GM23338 (cell line): ENCODE measurements at regions not wholly inside any gene's neighbourhood (a gene's known extent, or its start where the extent isn't known, plus 50 kb on each side); places are given as distances from the start of the nearest gene placed in this dataset.

ENCODE experiments used
- ATAC-seq: fragments of 200-7000 bp; cut with Tn5 transposase; 3 replicates; pipeline ENCODE4 v1.9.1; 2020
- DNase-seq: peaks from one replicate; pipeline ENCODE4 v3.0.0-alpha.2; 2015; ENCODE audit warnings: low spot score
- H2AFZ ChIP-seq: fragments of 200-600 bp; sonication (generic); 2 replicates; pipeline ENCODE4 v1.8.0; 2016; ENCODE audit warnings: antibody characterized with exemption, mild to moderate bottlenecking, moderate library complexity
- H3F3A ChIP-seq: fragments of 200-600 bp; sonication (generic); replicated peaks from 2 replicates; pipeline ENCODE4 v1.8.0; 2017; ENCODE audit warnings: antibody characterized with exemption, mixed run types, low read depth
- H3K27ac ChIP-seq: fragments of 200-600 bp; sonication (generic); 2 replicates; pipeline ENCODE4 v1.6.1; 2016; ENCODE audit warnings: low read depth
- H3K27me3 ChIP-seq: fragments of 200-600 bp; sonication (generic); 2 replicates; pipeline ENCODE4 v1.8.0; 2016; ENCODE audit warnings: mild to moderate bottlenecking, mixed run types, moderate library complexity; ENCODE audit not compliant: insufficient read depth
- H3K36me3 ChIP-seq: fragments of 200-600 bp; sonication (generic); 2 replicates; pipeline ENCODE4 v1.8.0; 2016; ENCODE audit warnings: mild to moderate bottlenecking; ENCODE audit not compliant: insufficient read depth
- H3K4me1 ChIP-seq: fragments of 200-600 bp; sonication (generic); 2 replicates; pipeline ENCODE4 v1.8.0; 2016; ENCODE audit warnings: mild to moderate bottlenecking, moderate library complexity; ENCODE audit not compliant: insufficient read depth
- H3K4me2 ChIP-seq: fragments of 200-600 bp; sonication (generic); 2 replicates; pipeline ENCODE4 v1.7.1; 2017; ENCODE audit warnings: mixed run types
- H3K4me3 ChIP-seq: fragments of 200-600 bp; sonication (generic); 2 replicates; pipeline ENCODE4 v1.6.1; 2016; ENCODE audit warnings: mixed run types
- H3K79me2 ChIP-seq: fragments of 200-600 bp; sonication (generic); replicated peaks from 2 replicates; pipeline ENCODE4 v1.8.0; 2017; ENCODE audit warnings: mild to moderate bottlenecking; ENCODE audit not compliant: insufficient read depth
- H3K9me2 ChIP-seq: fragments of 200-600 bp; sonication (generic); 2 replicates; pipeline ENCODE4 v1.8.0; 2017; ENCODE audit not compliant: insufficient read depth
- H4K20me1 ChIP-seq: fragments of 200-600 bp; sonication (generic); replicated peaks from 2 replicates; pipeline ENCODE4 v1.8.0; 2017; ENCODE audit warnings: mild to moderate bottlenecking; ENCODE audit not compliant: insufficient read depth
- H3K27ac Mint-ChIP-seq: 2 replicates; pipeline ENCODE4 v1.8.0; 2020; ENCODE audit warnings: inconsistent platforms, mild to moderate bottlenecking, moderate library complexity, mixed read lengths
- H3K27me3 Mint-ChIP-seq: 3 replicates; pipeline ENCODE4 v1.8.0; 2022; ENCODE audit warnings: low read depth, mild to moderate bottlenecking, moderate library complexity, mixed read lengths, inconsistent platforms; ENCODE audit not compliant: insufficient read depth, poor library complexity
- H3K36me3 Mint-ChIP-seq: 3 replicates; pipeline ENCODE4 v1.8.0; 2021; ENCODE audit warnings: low read depth, mild to moderate bottlenecking, inconsistent platforms, moderate library complexity, mixed read lengths
- H3K4me1 Mint-ChIP-seq: 3 replicates; pipeline ENCODE4 v1.8.0; 2020; ENCODE audit warnings: mild to moderate bottlenecking, inconsistent platforms, mixed read lengths
- H3K4me3 Mint-ChIP-seq: 3 replicates; pipeline ENCODE4 v1.8.0; 2021; ENCODE audit warnings: moderate library complexity, mild to moderate bottlenecking, inconsistent platforms, mixed read lengths
- H3K9me3 Mint-ChIP-seq: 3 replicates; pipeline ENCODE4 v1.8.0; 2020; ENCODE audit warnings: moderate library complexity, mild to moderate bottlenecking, inconsistent platforms, mixed read lengths
- EZH2 ChIP-seq: fragments of 200-600 bp; sonication (generic); IDR thresholded peaks from one replicate; pipeline ENCODE4 v1.8.0; 2017; ENCODE audit warnings: antibody characterized with exemption, mild to moderate bottlenecking, low read depth; ENCODE audit not compliant: unreplicated experiment
- JUNB ChIP-seq: IDR thresholded peaks from one replicate; pipeline ENCODE4 v1.6.1; 2016; ENCODE audit warnings: antibody characterized with exemption; ENCODE audit not compliant: unreplicated experiment
- ZNF114 ChIP-seq: fragments of 250-450 bp; sonication (Bioruptor Pico); IDR thresholded peaks from 2 replicates; pipeline ENCODE4 v1.5.0; 2020; ENCODE audit warnings: mild to moderate bottlenecking, moderate library complexity
- TF ChIP-seq, protein P1 (sequence below): fragments of 250-450 bp; sonication (Bioruptor Pico); IDR thresholded peaks from 2 replicates; pipeline ENCODE4 v1.5.0; 2020; ENCODE audit warnings: mild to moderate bottlenecking, moderate library complexity
- TF ChIP-seq, protein P2 (sequence below): IDR thresholded peaks from 2 replicates; pipeline ENCODE4 v1.6.1; 2016; ENCODE audit warnings: antibody characterized with exemption

DNA sequence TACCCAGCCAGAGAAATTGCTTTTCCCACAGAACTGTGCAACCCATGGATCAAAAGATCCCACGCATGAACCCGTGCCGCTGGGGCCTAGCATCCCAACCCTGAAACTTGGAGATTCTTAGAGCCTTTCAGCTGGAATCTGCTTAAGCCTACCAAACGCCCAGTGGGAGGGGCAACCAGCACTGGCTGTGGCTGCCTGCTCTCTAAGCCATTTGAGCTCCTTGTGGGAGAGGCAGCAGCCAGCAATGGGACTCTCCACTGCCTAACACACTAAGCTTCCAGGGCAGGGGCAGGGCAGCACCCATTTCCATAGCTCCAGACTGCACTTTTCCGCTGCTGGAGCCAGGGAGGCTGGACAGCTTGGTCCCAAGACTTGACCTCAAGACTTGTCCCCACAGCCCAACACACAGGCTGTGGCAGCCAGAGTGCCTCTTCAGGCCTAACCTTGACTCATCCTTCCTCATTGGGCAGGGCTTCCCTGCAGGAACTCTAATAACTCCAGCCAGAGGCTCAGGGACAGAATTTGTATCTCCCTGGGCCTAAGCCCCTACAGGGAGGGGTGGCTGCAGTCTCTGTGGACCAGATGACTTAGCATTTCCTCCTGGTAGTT is 437.4 kb downstream of the MTRR start (continued):
- TF ChIP-seq, protein P1, sequence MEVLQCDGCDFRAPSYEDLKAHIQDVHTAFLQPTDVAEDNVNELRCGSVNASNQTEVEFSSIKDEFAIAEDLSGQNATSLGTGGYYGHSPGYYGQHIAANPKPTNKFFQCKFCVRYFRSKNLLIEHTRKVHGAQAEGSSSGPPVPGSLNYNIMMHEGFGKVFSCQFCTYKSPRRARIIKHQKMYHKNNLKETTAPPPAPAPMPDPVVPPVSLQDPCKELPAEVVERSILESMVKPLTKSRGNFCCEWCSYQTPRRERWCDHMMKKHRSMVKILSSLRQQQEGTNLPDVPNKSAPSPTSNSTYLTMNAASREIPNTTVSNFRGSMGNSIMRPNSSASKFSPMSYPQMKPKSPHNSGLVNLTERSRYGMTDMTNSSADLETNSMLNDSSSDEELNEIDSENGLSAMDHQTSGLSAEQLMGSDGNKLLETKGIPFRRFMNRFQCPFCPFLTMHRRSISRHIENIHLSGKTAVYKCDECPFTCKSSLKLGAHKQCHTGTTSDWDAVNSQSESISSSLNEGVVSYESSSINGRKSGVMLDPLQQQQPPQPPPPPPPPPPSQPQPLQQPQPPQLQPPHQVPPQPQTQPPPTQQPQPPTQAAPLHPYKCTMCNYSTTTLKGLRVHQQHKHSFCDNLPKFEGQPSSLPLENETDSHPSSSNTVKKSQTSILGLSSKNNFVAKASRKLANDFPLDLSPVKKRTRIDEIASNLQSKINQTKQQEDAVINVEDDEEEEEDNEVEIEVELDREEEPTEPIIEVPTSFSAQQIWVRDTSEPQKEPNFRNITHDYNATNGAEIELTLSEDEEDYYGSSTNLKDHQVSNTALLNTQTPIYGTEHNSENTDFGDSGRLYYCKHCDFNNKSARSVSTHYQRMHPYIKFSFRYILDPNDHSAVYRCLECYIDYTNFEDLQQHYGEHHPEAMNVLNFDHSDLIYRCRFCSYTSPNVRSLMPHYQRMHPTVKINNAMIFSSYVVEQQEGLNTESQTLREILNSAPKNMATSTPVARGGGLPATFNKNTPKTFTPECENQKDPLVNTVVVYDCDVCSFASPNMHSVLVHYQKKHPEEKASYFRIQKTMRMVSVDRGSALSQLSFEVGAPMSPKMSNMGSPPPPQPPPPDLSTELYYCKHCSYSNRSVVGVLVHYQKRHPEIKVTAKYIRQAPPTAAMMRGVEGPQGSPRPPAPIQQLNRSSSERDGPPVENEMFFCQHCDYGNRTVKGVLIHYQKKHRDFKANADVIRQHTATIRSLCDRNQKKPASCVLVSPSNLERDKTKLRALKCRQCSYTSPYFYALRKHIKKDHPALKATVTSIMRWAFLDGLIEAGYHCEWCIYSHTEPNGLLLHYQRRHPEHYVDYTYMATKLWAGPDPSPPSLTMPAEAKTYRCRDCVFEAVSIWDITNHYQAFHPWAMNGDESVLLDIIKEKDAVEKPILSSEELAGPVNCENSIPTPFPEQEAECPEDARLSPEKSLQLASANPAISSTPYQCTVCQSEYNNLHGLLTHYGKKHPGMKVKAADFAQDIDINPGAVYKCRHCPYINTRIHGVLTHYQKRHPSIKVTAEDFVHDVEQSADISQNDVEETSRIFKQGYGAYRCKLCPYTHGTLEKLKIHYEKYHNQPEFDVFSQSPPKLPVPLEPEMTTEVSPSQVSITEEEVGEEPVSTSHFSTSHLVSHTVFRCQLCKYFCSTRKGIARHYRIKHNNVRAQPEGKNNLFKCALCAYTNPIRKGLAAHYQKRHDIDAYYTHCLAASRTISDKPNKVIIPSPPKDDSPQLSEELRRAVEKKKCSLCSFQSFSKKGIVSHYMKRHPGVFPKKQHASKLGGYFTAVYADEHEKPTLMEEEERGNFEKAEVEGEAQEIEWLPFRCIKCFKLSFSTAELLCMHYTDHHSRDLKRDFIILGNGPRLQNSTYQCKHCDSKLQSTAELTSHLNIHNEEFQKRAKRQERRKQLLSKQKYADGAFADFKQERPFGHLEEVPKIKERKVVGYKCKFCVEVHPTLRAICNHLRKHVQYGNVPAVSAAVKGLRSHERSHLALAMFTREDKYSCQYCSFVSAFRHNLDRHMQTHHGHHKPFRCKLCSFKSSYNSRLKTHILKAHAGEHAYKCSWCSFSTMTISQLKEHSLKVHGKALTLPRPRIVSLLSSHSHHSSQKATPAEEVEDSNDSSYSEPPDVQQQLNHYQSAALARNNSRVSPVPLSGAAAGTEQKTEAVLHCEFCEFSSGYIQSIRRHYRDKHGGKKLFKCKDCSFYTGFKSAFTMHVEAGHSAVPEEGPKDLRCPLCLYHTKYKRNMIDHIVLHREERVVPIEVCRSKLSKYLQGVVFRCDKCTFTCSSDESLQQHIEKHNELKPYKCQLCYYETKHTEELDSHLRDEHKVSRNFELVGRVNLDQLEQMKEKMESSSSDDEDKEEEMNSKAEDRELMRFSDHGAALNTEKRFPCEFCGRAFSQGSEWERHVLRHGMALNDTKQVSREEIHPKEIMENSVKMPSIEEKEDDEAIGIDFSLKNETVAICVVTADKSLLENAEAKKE (CRISPR knock-in tag), result no peak
- TF ChIP-seq EZH2, result no peak

DNA sequence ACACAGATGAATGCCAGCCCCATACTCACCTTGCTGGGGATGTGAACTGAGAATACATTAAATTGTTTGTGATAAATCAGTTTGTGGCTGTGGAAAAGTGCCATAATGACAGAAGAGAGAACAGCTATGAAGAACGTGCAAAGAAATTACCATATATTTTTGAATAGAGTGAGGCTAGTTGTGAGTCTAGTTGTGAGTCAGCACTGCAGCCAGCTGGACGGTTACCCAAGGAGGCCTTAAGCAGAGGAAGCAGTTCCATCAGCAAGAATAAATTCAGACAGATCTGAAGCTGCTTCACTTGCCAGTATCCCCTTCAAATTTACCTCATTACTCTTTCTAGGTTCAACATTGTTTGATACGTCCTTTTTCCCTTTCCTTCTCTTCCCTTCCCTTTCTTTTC is 446.0 kb downstream of the MTRR start:
- Histone ChIP-seq H3K36me3 (no peaks in the 10 kb centered on the region), H3K79me2 (no peaks in the 10 kb centered on the region), H4K20me1 (no peaks in the 10 kb centered on the region), H3K4me3 (no peak overlapping the region), H3K9me2 (no peaks in the 10 kb centered on the region), H3K27me3 (no peaks in the 10 kb centered on the region), H3K27ac (no peak overlapping the region), H3K4me2 (no peak overlapping the region), H2AFZ (no peak overlapping the region), H3F3A (no peaks in the 10 kb centered on the region), H3K4me1 (no peaks in the 10 kb centered on the region)
- Mint-ChIP-seq H3K4me1 (no peaks in the 10 kb centered on the region), H3K27ac (no peak overlapping the region), H3K36me3 (no peaks in the 10 kb centered on the region), H3K4me3 (no peak overlapping the region), H3K27me3 (no peaks in the 10 kb centered on the region), H3K9me3 (no peaks in the 10 kb centered on the region; the same call in 2 of the 3 replicates)
- ATAC-seq (no peak), DNase-seq (no peak)
- TF ChIP-seq JUNB (no peak), ZNF114 (CRISPR knock-in tag) (no peak)
- TF ChIP-seq, protein P2, sequence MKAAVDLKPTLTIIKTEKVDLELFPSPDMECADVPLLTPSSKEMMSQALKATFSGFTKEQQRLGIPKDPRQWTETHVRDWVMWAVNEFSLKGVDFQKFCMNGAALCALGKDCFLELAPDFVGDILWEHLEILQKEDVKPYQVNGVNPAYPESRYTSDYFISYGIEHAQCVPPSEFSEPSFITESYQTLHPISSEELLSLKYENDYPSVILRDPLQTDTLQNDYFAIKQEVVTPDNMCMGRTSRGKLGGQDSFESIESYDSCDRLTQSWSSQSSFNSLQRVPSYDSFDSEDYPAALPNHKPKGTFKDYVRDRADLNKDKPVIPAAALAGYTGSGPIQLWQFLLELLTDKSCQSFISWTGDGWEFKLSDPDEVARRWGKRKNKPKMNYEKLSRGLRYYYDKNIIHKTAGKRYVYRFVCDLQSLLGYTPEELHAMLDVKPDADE, result no peak
